ELR (cell line): ENCODE measurements at regions not wholly inside any gene's neighbourhood (a gene's known extent, or its start where the extent isn't known, plus 50 kb on each side); places are given as distances from the start of the nearest gene placed in this dataset.
"Not testable (repeated sequence)": the region's sequence is repeated elsewhere in the genome, so short reads cannot be mapped to it uniquely, and the experiment has no call there.

ENCODE experiments used
- DNase-seq: peaks from one replicate; pipeline ENCODE4 v3.0.0-alpha.2; 2015; ENCODE audit warnings: low read depth

GRCh38 chr22:49525801-49526535 is 301.7 kb downstream of the BRD1 start:
- DNase-seq = no peak

DNA sequence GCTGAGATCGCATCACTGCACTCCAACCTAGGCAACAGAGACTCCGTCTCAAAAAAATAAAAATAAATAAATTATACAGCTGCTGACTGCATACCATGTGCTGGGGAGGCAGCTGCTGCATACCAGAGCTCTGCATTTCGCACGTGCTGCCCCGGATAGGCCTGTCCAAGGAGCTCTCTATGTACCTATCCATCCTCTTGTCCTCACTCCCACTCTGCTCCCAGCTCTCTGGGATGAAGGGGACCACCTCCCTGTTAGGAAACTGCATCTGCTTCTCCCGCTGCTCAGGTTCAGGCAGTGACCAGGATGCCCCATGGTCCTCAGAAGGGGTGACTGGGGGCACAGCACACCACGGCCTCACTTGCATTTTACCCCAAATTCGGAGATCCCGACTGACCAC is 302.3 kb downstream of the BRD1 start:
- no peak for DNase-seq

GRCh38 chr22:49524362-49524761 is 303.3 kb downstream of the BRD1 start:
- DNase-seq = no peak

GRCh38 chr22:49523374-49524008 is 304.2 kb downstream of the BRD1 start:
- no peak for DNase-seq

DNA sequence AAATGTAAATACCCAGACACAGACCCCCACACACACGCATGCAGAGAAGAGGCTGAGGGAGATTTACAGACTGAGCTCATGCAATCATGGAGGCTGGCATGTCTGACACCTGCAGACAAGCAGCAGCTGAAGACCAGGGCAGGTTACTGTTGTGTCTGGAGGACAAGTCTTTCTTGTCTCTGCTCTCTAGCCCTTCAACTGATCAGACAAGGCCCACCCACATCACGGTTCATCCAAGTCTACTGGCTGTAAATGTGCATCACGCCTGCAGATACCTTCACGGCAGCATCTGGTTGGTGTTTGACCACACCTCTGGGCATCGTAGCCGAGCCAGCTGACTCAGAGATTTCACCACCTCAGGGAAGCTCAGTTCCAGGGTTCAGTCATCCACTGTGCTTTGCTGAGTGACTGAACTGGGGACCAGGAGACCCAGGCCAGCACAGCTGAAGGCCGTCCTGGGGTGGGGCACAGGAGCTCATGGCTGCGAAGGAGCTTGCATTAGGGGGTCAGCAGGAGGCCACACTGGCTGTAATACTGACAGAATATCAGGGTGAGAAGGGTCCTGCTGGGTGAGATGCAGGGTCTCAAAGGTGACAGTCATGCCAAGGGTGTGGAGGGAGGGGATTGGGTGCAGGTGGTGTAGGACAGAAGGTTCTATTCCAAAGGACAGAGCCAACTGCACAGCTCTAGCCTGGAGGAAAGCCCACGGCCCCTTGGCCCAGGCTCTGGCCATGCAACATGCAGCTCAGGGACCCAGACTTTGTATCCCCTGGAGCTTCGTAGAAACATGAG is 304.9 kb downstream of the BRD1 start:
- DNase-seq = no peak

GRCh38 chr22:49521787-49522224 is 305.9 kb downstream of the BRD1 start:
- DNase-seq = no peak

GRCh38 chr22:49519117-49519737 is 308.4 kb downstream of the BRD1 start:
- DNase-seq = no peak

- no peak for DNase-seq
Measured at GRCh38 chr22:49518436-49518970, 309.2 kb downstream of the BRD1 start.

DNA sequence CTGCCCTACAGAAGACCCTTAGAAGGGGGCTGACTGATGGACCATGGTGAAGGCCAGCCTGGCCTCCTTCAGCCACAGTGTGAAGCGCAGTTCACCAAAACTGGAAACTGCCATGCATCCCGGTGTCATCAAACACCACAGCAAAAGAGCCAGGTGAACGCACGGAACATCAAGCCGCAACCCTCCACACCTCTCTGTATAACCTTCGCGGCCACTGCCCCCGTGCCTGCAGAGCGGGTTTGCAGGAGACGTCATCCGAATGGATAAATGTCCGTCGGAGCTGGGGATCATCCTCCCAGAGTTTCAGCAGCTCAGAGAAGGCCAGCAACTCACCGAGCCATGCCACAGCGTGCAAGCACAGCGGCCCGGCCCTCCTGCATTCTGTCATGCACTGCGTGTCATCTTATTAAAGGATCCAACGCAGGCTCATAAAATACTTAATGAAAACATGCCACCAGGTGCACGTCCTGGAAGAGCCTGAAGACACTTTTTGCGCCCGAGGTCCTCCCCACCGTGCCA is 309.9 kb downstream of the BRD1 start:
- no peak for DNase-seq

GRCh38 chr22:49517211-49517610 is 310.5 kb downstream of the BRD1 start:
- no peak for DNase-seq

DNA sequence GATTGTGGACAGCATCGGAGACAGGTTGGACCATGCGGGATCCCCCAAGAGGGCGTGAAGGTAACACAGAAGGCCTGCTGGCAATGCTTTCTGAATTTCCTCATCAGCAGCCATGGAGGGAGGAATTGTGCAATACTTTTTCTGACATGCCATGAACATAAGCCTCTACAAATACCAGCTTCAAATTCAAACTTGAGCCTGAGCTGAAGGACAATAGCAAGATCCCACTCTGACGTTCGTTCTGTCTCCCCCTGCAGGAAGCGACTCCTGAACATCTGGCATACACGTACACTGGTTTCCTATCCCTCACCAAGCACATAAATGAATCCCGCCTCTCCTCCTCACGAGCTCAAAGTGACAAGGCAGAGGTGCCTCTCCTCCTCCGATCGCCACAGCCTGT is 312.2 kb downstream of the BRD1 start:
- no peak for DNase-seq

GRCh38 chr22:49514641-49515040 is 313.0 kb downstream of the BRD1 start:
- no peak for DNase-seq

GRCh38 chr22:49514211-49514610 is 313.5 kb downstream of the BRD1 start:
- DNase-seq = no peak

DNA sequence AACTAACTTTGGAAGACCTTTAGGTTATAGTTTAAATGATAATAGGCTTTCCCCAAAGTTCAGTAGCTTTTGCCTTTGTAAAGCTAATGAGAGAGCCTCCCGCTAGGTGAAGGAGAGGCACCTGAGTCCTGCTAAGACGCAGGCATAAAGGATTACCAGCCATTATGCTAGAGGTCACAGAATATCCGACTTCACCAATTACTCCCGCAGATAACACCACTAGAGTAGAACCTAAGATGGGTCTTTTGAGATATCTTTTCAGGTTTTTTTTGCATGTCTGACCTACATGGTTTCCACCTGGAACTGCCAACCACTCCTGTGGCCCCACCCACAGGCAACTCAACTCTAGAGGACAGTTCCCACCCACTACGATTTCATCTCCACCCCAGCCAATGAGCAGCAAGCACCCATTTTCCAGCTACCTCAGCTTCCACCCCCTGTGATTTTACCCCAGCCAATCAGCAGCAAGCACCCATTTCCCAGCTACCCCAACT is 314.3 kb downstream of the BRD1 start:
- no peak for DNase-seq

DNA sequence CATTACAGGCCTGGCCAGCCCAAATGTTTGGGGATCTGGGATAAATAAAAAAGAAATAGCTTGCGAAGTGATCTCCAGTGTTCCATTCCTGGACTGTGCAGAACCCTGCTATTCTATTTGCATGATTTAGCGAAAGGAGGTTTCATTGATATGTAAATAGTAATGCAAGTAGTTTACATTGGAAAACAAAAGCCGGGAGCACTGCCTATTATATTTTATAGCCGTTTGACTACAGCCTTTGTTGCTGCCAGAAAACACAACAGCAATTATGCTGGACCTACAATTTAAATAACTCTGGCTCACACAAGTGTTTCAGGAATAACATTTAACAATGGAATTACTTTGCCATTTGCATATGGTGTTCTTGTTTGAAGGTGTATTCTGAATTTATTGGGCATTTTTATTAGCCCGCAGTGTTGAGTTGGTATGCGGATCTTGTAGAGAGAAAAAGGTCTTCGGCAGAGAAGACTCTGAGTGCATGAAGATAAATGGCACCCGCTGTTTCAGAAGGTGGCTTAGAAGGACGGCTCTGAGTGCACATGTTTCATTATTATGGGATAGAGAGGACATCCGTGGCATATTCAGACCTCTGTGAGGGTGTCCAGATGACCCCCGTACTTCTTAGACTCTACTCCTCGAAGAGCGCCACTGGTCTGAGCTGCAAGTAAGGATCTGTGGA is 315.0 kb downstream of the BRD1 start:
- DNase-seq = no peak

- not testable (repeated sequence) for DNase-seq
Measured at GRCh38 chr22:49511393-49512189, 316.1 kb downstream of the BRD1 start.

DNA sequence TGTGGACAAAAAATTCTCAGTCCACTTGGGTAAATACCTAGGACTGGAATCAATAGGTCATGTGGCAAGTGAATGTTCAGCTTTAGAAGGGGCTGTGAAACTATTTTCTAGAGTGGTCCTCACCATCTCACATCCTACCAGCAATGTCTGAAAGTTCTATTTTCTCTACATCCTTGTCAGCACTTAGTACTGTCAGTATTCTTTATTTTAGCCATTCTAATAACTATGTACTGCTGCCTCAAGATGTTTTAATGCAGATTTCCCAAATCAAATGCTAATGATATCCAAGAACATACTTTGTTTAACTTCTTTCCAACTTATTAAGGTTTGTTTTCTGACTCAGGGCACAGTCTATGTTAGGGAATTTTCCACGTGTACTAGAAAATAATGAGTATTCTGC is 317.0 kb downstream of the BRD1 start:
- DNase-seq = no peak

- DNase-seq = no peak
Measured at GRCh38 chr22:49509016-49509415, 318.7 kb downstream of the BRD1 start.

DNA sequence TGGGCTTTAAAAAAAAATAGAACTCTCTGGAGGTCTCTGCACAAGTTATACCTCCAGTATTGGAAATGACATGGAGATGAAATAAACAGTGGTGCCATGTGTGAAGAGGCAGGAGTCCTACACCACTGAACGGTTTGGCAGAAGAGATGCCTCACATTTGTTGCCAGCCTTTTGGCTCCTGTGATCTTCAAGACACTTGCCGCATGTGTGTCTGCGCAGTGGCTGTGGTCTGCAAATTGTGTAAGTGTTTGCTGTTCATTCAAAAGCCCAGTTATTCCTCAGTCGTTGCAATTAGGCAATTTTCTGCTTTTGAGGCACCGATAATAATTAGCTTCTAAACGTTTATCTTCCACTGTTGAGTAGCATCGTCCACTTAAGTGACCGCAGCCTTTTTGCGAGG is 319.1 kb downstream of the BRD1 start:
- DNase-seq = no peak

DNA sequence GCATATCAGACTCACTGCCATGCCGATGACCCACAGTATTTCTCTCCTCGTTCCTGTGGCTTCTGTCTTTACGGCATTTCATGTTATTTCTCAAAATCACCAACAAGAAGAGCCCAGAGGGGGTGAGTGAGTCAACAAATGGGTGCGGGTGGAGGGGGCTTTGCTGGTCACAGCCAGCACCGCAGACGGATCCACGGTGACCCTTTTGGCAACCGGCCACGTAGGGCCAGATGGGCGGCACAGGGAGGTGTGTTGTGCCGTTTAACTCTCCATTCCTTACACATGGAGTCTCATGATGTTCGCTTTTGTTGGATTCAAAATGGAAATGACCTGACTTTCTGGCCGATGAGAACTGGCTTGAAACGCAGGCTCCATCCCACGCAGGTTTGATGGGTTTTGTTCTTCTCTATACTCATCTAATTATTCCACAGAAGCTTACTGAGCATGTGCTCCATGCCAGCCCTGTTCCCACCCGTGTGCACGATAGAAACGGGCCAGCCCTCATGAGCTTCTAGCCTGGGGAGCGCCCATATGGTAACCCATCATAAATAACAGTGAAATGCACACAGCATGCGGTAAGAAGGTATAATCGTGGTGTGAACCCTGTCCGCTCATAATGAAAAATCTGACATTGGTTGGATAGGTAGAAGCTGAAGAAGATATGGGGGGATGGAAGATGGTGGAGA is 319.9 kb downstream of the BRD1 start:
- DNase-seq = no peak
